GM23248 (cell line): ENCODE measurements at regions not wholly inside any gene's neighbourhood (a gene's known extent, or its start where the extent isn't known, plus 50 kb on each side); places are given as distances from the start of the nearest gene placed in this dataset.

ENCODE experiments used
- DNase-seq: peaks from one replicate; pipeline ENCODE4 v3.0.0-alpha.2; 2015
- H2AFZ ChIP-seq: fragments of 200-600 bp; sonication (generic); 2 replicates; pipeline ENCODE4 v1.6.1; 2016; ENCODE audit warnings: antibody characterized with exemption
- H3F3A ChIP-seq: fragments of 200-600 bp; sonication (generic); 2 replicates; pipeline ENCODE4 v1.6.1; 2016; ENCODE audit warnings: mild to moderate bottlenecking, antibody characterized with exemption, mixed run types; ENCODE audit not compliant: insufficient read depth
- H3K27ac ChIP-seq: fragments of 200-600 bp; sonication (generic); 2 replicates; pipeline ENCODE4 v1.5.1; 2016; ENCODE audit warnings: mild to moderate bottlenecking
- H3K27me3 ChIP-seq: fragments of 200-600 bp; sonication (generic); replicated peaks from 2 replicates; pipeline ENCODE4 v1.6.1; 2016; ENCODE audit warnings: mild to moderate bottlenecking; ENCODE audit not compliant: insufficient read depth
- H3K36me3 ChIP-seq: fragments of 200-600 bp; sonication (generic); 2 replicates; pipeline ENCODE4 v1.6.1; 2016; ENCODE audit warnings: low read depth, mild to moderate bottlenecking
- H3K4me1 ChIP-seq: fragments of 200-600 bp; sonication (generic); 2 replicates; pipeline ENCODE4 v1.6.1; 2016; ENCODE audit warnings: mild to moderate bottlenecking; ENCODE audit not compliant: insufficient read depth
- H3K4me2 ChIP-seq: fragments of 200-600 bp; sonication (generic); one replicate; pipeline ENCODE4 v1.6.1; 2016; ENCODE audit warnings: mild to moderate bottlenecking; ENCODE audit not compliant: unreplicated experiment
- H3K4me3 ChIP-seq: fragments of 200-600 bp; sonication (generic); 2 replicates; pipeline ENCODE4 v1.5.1; 2016; ENCODE audit warnings: mild to moderate bottlenecking
- H3K79me2 ChIP-seq: fragments of 200-600 bp; sonication (generic); 2 replicates; pipeline ENCODE4 v1.6.1; 2016; ENCODE audit warnings: mild to moderate bottlenecking; ENCODE audit not compliant: insufficient read depth
- H3K9ac ChIP-seq: fragments of 200-600 bp; sonication (generic); 2 replicates; pipeline ENCODE4 v1.6.1; 2016; ENCODE audit warnings: mild to moderate bottlenecking
- H3K9me2 ChIP-seq: fragments of 200-600 bp; sonication (generic); 2 replicates; pipeline ENCODE4 v1.6.1; 2016; ENCODE audit warnings: mixed run types, mild to moderate bottlenecking, moderate library complexity; ENCODE audit not compliant: insufficient read depth
- H3K9me3 ChIP-seq: fragments of 200-600 bp; sonication (generic); one replicate; pipeline ENCODE4 v1.6.1; 2017; ENCODE audit warnings: low read depth
- H4K20me1 ChIP-seq: fragments of 200-600 bp; sonication (generic); 2 replicates; pipeline ENCODE4 v1.6.0; 2016; ENCODE audit not compliant: insufficient read depth
- EZH2 ChIP-seq: fragments of 200-600 bp; sonication (generic); IDR thresholded peaks from 2 replicates; pipeline ENCODE4 v1.6.1; 2018; ENCODE audit warnings: antibody characterized with exemption, mild to moderate bottlenecking; ENCODE audit not compliant: insufficient read depth, poor library complexity, severe bottlenecking
- EZH2phosphoT487 ChIP-seq: fragments of 200-600 bp; sonication (generic); IDR thresholded peaks from 2 replicates; pipeline ENCODE4 v1.6.1; 2018; ENCODE audit warnings: antibody characterized with exemption, moderate library complexity, mild to moderate bottlenecking, low read depth; ENCODE audit not compliant: insufficient read depth
- WGBS, 2 experiments: methylation state at CpG; one replicate each; pipeline ENCODE4 v1.1.6; 2015 to 2017; ENCODE audit warnings: low lambda C conversion rate in 2 of 2, low coverage in 1 of 2; ENCODE audit errors: missing lambda C conversion rate in 2 of 2; 5-methylcytosine and 5-hydroxymethylcytosine counted together
- in situ Hi-C: fragments of 300-500 bp; cut with MboI; formaldehyde crosslinking; loops from 2 replicates; pipeline ENCODE4 v1.15.0; 2020

- no peaks in the 10 kb centered on the region for H3K79me2 ChIP-seq
- no peak overlapping the region for H3K4me2 ChIP-seq
- TF ChIP-seq EZH2phosphoT487, result no peak
- TF ChIP-seq EZH2, result no peak
- no peak overlapping the region for H2AFZ ChIP-seq
- no peak overlapping the region for H3K4me3 ChIP-seq
- H3K9me2 ChIP-seq, result no peaks in the 10 kb centered on the region
- DNase-seq, result no peak
- 24 to 28% methylated on average over 9 of the region's 9 CpGs for WGBS, 2 experiments
- H3K27ac ChIP-seq, result no peak overlapping the region
- H3K36me3 ChIP-seq, result no peaks in the 10 kb centered on the region
- H3K9ac ChIP-seq, result no peak overlapping the region
- in situ Hi-C loops, result no loop called here
- H3K9me3 ChIP-seq, result no peaks in the 10 kb centered on the region
- H3K27me3 ChIP-seq, result no peaks in the 10 kb centered on the region
- no peaks in the 10 kb centered on the region for H3K4me1 ChIP-seq
- no peaks in the 10 kb centered on the region for H4K20me1 ChIP-seq
- H3F3A ChIP-seq, result no peaks in the 10 kb centered on the region
These were observed 94.9 kb upstream of the MGMT start for GRCh38 chr10:129372172-129372571.

GRCh38 chr10:129373231-129373630 lies 93.8 kb upstream of the MGMT start:
- H3F3A ChIP-seq, result no peaks in the 10 kb centered on the region
- no peak overlapping the region for H3K9ac ChIP-seq
- no peaks in the 10 kb centered on the region for H3K79me2 ChIP-seq
- WGBS, 2 experiments, result 50 to 51% methylated on average over 12 of the region's 12 CpGs
- in situ Hi-C loops, result no loop called here
- H3K4me1 ChIP-seq, result no peaks in the 10 kb centered on the region
- H3K9me2 ChIP-seq, result no peaks in the 10 kb centered on the region
- H3K4me3 ChIP-seq, result no peak overlapping the region
- no peak for DNase-seq
- no peaks in the 10 kb centered on the region for H3K9me3 ChIP-seq
- H3K4me2 ChIP-seq, result no peak overlapping the region
- TF ChIP-seq EZH2 (no peak), EZH2phosphoT487 (no peak)
- no peaks in the 10 kb centered on the region for H4K20me1 ChIP-seq
- H3K36me3 ChIP-seq, result no peaks in the 10 kb centered on the region
- H3K27me3 ChIP-seq, result no peaks in the 10 kb centered on the region
- no peak overlapping the region for H3K27ac ChIP-seq
- H2AFZ ChIP-seq, result no peak overlapping the region

GRCh38 chr10:129373718-129374117 lies 93.3 kb upstream of the MGMT start:
- H3K9me2 ChIP-seq, result no peaks in the 10 kb centered on the region
- H3K4me1 ChIP-seq, result no peaks in the 10 kb centered on the region
- H3K9me3 ChIP-seq, result no peaks in the 10 kb centered on the region
- no peaks in the 10 kb centered on the region for H4K20me1 ChIP-seq
- H3K9ac ChIP-seq, result no peak overlapping the region
- in situ Hi-C loops, result no loop called here
- H3K4me2 ChIP-seq, result no peak overlapping the region
- TF ChIP-seq EZH2phosphoT487, result no peak
- TF ChIP-seq EZH2, result no peak
- H3K27ac ChIP-seq, result no peak overlapping the region
- H3K79me2 ChIP-seq, result no peaks in the 10 kb centered on the region
- no peak overlapping the region for H3K4me3 ChIP-seq
- WGBS, 2 experiments, result 41 to 46% methylated on average over 11 to 12 of the region's 12 CpGs
- H3K27me3 ChIP-seq, result no peaks in the 10 kb centered on the region
- no peaks in the 10 kb centered on the region for H3F3A ChIP-seq
- H2AFZ ChIP-seq, result no peak overlapping the region
- H3K36me3 ChIP-seq, result no peaks in the 10 kb centered on the region
- DNase-seq, result no peak

GRCh38 chr10:129375171-129375570 lies 91.9 kb upstream of the MGMT start:
- no peak overlapping the region for H3K9ac ChIP-seq
- no peaks in the 10 kb centered on the region for H4K20me1 ChIP-seq
- TF ChIP-seq EZH2phosphoT487, result no peak
- TF ChIP-seq EZH2, result no peak
- H3K27me3 ChIP-seq, result no peaks in the 10 kb centered on the region
- H3K79me2 ChIP-seq, result no peaks in the 10 kb centered on the region
- H3K4me2 ChIP-seq, result no peak overlapping the region
- no peak overlapping the region for H3K27ac ChIP-seq
- H3K9me3 ChIP-seq, result no peaks in the 10 kb centered on the region
- in situ Hi-C loops, result no loop called here
- H3K4me3 ChIP-seq, result no peak overlapping the region
- H3K4me1 ChIP-seq, result no peaks in the 10 kb centered on the region
- no peak for DNase-seq
- WGBS, 2 experiments, result 17 to 27% methylated on average over 3 to 4 of the region's 4 CpGs
- no peak overlapping the region for H2AFZ ChIP-seq
- H3K9me2 ChIP-seq, result no peaks in the 10 kb centered on the region
- no peaks in the 10 kb centered on the region for H3F3A ChIP-seq
- no peaks in the 10 kb centered on the region for H3K36me3 ChIP-seq

GRCh38 chr10:129375912-129376311 lies 91.1 kb upstream of the MGMT start:
- H3K9me2 ChIP-seq, result no peaks in the 10 kb centered on the region
- H3K4me2 ChIP-seq, result no peak overlapping the region
- in situ Hi-C loops, result no loop called here
- 34 to 38% methylated on average over 9 of the region's 9 CpGs for WGBS, 2 experiments
- H2AFZ ChIP-seq, result no peak overlapping the region
- H3F3A ChIP-seq, result no peaks in the 10 kb centered on the region
- no peak overlapping the region for H3K4me3 ChIP-seq
- no peak for DNase-seq
- H3K36me3 ChIP-seq, result no peaks in the 10 kb centered on the region
- H3K27ac ChIP-seq, result no peak overlapping the region
- H3K27me3 ChIP-seq, result no peaks in the 10 kb centered on the region
- no peaks in the 10 kb centered on the region for H3K4me1 ChIP-seq
- H4K20me1 ChIP-seq, result no peaks in the 10 kb centered on the region
- H3K9ac ChIP-seq, result no peak overlapping the region
- TF ChIP-seq EZH2phosphoT487, result no peak
- no peak for TF ChIP-seq EZH2
- no peaks in the 10 kb centered on the region for H3K79me2 ChIP-seq
- H3K9me3 ChIP-seq, result no peaks in the 10 kb centered on the region
